Effector CD8-positive, alpha-beta T cell (primary cell): ENCODE measurements at regions not wholly inside any gene's neighbourhood (a gene's known extent, or its start where the extent isn't known, plus 50 kb on each side); places are given as distances from the start of the nearest gene placed in this dataset.
"Not testable (repeated sequence)": the region's sequence is repeated elsewhere in the genome, so short reads cannot be mapped to it uniquely, and the experiment has no call there.

Experiments
- DNase-seq: peaks from one replicate; lab custom pipeline; 2025; lab: John Stamatoyannopoulos, UW

GRCh38 chr5:174982485-174982884, 258.1 kb downstream of the MSX2 start:
- DNase-seq = no peak

GRCh38 chr5:174981416-174981815, 257.0 kb downstream of the MSX2 start:
- no peak for DNase-seq

GRCh38 chr5:174980952-174981351, 256.6 kb downstream of the MSX2 start:
- no peak for DNase-seq

- no peak for DNase-seq
Observed at GRCh38 chr5:174972291-174972690, 247.9 kb downstream of the MSX2 start.

- no peak for DNase-seq
Observed at GRCh38 chr5:174971210-174971609, 246.8 kb downstream of the MSX2 start.

GRCh38 chr5:174970502-174970901, 246.1 kb downstream of the MSX2 start:
- no peak for DNase-seq

GRCh38 chr5:174953871-174954270, 229.5 kb downstream of the MSX2 start:
- DNase-seq = no peak

- DNase-seq = peak; percentile 12
Observed at GRCh38 chr5:174951151-174951780, 226.9 kb downstream of the MSX2 start.

GRCh38 chr5:174947548-174947947, 223.2 kb downstream of the MSX2 start:
- DNase-seq = no peak

GRCh38 chr5:174945853-174946252, 221.5 kb downstream of the MSX2 start:
- DNase-seq = no peak

- DNase-seq = no peak
Observed at GRCh38 chr5:174943785-174944184, 219.4 kb downstream of the MSX2 start.

GRCh38 chr5:174943002-174943401, 218.6 kb downstream of the MSX2 start:
- not testable (repeated sequence) for DNase-seq

- DNase-seq = no peak
Observed at GRCh38 chr5:174937201-174938123, 213.1 kb downstream of the MSX2 start.

GRCh38 chr5:174935854-174936474, 211.6 kb downstream of the MSX2 start:
- no peak for DNase-seq

GRCh38 chr5:174931033-174931432, 206.7 kb downstream of the MSX2 start:
- not testable (repeated sequence) for DNase-seq

GRCh38 chr5:174925586-174925985, 201.2 kb downstream of the MSX2 start:
- DNase-seq = no peak

- DNase-seq = no peak
Observed at GRCh38 chr5:174922955-174923354, 198.6 kb downstream of the MSX2 start.

GRCh38 chr5:174920906-174921550, 196.6 kb downstream of the MSX2 start:
- no peak for DNase-seq

- DNase-seq = no peak
Observed at GRCh38 chr5:174919351-174919750, 195.0 kb downstream of the MSX2 start.

- DNase-seq = no peak
Observed at GRCh38 chr5:174918655-174919054, 194.3 kb downstream of the MSX2 start.

GRCh38 chr5:174917976-174918554, 193.7 kb downstream of the MSX2 start:
- DNase-seq = no peak

GRCh38 chr5:174917435-174917834, 193.1 kb downstream of the MSX2 start:
- not testable (repeated sequence) for DNase-seq
